Neuronal stem cell (in vitro differentiated cells): ENCODE measurements at regions not wholly inside any gene's neighbourhood (a gene's known extent, or its start where the extent isn't known, plus 50 kb on each side); places are given as distances from the start of the nearest gene placed in this dataset.

Source experiments
- DNase-seq: peaks from one replicate; pipeline ENCODE4 v3.0.0-alpha.2; 2013; ENCODE audit warnings: low spot score
- H2AFZ ChIP-seq: one replicate; pipeline ENCODE4 v1.6.1; 2013; ENCODE audit warnings: mild to moderate bottlenecking, low read length, inconsistent platforms
- H2AK5ac ChIP-seq: 2 replicates; pipeline ENCODE4 v1.6.1; 2013; ENCODE audit warnings: low read depth, mild to moderate bottlenecking, inconsistent platforms, low read length, moderate library complexity, mixed read lengths
- H2BK120ac ChIP-seq: 2 replicates; pipeline ENCODE4 v1.6.1; 2013; ENCODE audit warnings: low read depth, mild to moderate bottlenecking, inconsistent platforms, low read length, moderate library complexity, mixed read lengths
- H2BK12ac ChIP-seq: one replicate; pipeline ENCODE4 v1.6.1; 2013; ENCODE audit warnings: low read length, inconsistent platforms
- H2BK15ac ChIP-seq: 2 replicates; pipeline ENCODE4 v1.6.1; 2013; ENCODE audit warnings: mild to moderate bottlenecking, low read length, inconsistent platforms, mixed read lengths
- H2BK5ac ChIP-seq: one replicate; pipeline ENCODE4 v1.6.1; 2013; ENCODE audit warnings: inconsistent platforms, mild to moderate bottlenecking, low read length, moderate library complexity
- H3K14ac ChIP-seq: one replicate; pipeline ENCODE4 v1.6.1; 2013; ENCODE audit warnings: low read length, inconsistent platforms
- H3K18ac ChIP-seq: 2 replicates; pipeline ENCODE4 v1.6.1; 2013; ENCODE audit warnings: low read length, inconsistent platforms
- H3K23ac ChIP-seq: 2 replicates; pipeline ENCODE4 v1.6.1; 2013; ENCODE audit warnings: low read depth, mild to moderate bottlenecking, mixed read lengths, low read length, inconsistent platforms; ENCODE audit not compliant: poor library complexity
- H3K27ac ChIP-seq: replicated peaks from 3 replicates; pipeline ENCODE4 v1.5.1; 2013; ENCODE audit warnings: low read length, inconsistent platforms
- H3K27me3 ChIP-seq, 3 experiments: 2 replicates each; pipeline ENCODE4 v1.6.1; 2013; ENCODE audit warnings: low read length in 3 of 3, mild to moderate bottlenecking in 2 of 3, inconsistent platforms in 1 of 3, low read depth in 1 of 3, mixed read lengths in 1 of 3, moderate library complexity in 1 of 3; ENCODE audit not compliant: control insufficient read depth in 3 of 3, insufficient read depth in 3 of 3
- H3K36me3 ChIP-seq, 2 donors: replicated peaks in 1 of 2; 2 replicates each; pipeline ENCODE4 v1.6.1; 2013; ENCODE audit warnings: low read length in 2 of 2; ENCODE audit not compliant: control insufficient read depth in 2 of 2, insufficient read depth in 2 of 2
- H3K4ac ChIP-seq: 2 replicates; pipeline ENCODE4 v1.6.1; 2013; ENCODE audit warnings: inconsistent platforms, mild to moderate bottlenecking, low read length, moderate library complexity
- H3K4me1 ChIP-seq, 2 donors: 1 replicate in 1 of 2; 2 replicates in 1 of 2; pipeline ENCODE4 v1.6.1; 2013; ENCODE audit warnings: low read length in 2 of 2, low read depth in 1 of 2; ENCODE audit not compliant: control insufficient read depth in 2 of 2, insufficient read depth in 1 of 2
- H3K4me2 ChIP-seq: one replicate; pipeline ENCODE4 v1.6.1; 2013; ENCODE audit warnings: mild to moderate bottlenecking, low read length, inconsistent platforms; ENCODE audit not compliant: insufficient read depth, poor library complexity, severe bottlenecking
- H3K4me3 ChIP-seq, 2 donors: 2 replicates each; pipeline ENCODE4 v1.5.1; 2013; ENCODE audit warnings: low read length in 2 of 2, mild to moderate bottlenecking in 2 of 2, inconsistent platforms in 1 of 2, moderate library complexity in 1 of 2
- H3K79me1 ChIP-seq: one replicate; pipeline ENCODE4 v1.6.1; 2013; ENCODE audit warnings: low read depth, mild to moderate bottlenecking, inconsistent platforms, low read length, moderate library complexity
- H3K9ac ChIP-seq: one replicate; pipeline ENCODE4 v1.6.1; 2013; ENCODE audit warnings: mild to moderate bottlenecking, low read depth, low read length, inconsistent platforms; ENCODE audit not compliant: poor library complexity
- H3K9me3 ChIP-seq, 2 donors: replicated peaks in 1 of 2; 2 replicates each; pipeline versions ENCODE3 to v1.6.1; 2013; ENCODE audit warnings: low read length in 2 of 2, mild to moderate bottlenecking in 2 of 2, inconsistent platforms in 1 of 2, low read depth in 1 of 2, mixed read lengths in 1 of 2, moderate library complexity in 1 of 2; ENCODE audit not compliant: control insufficient read depth in 2 of 2, insufficient read depth in 1 of 2
- H4K8ac ChIP-seq: one replicate; pipeline ENCODE4 v1.6.1; 2013; ENCODE audit warnings: low read depth, mild to moderate bottlenecking, inconsistent platforms, low read length, moderate library complexity
- H4K91ac ChIP-seq: one replicate; pipeline ENCODE4 v1.6.1; 2013; ENCODE audit warnings: low read length, low read depth, mild to moderate bottlenecking, inconsistent platforms; ENCODE audit not compliant: poor library complexity
- WGBS, 2 donors: extraction: QIAGEN DNeasy Blood & Tissue Kit; methylation state at CpG; one replicate each; pipeline ENCODE4 v1.1.7; 2013; ENCODE audit warnings: missing lambda C conversion rate in 2 of 2, mixed read lengths in 1 of 2; ENCODE audit not compliant: insufficient read length in 2 of 2, insufficient replicate concordance in 1 of 2; ENCODE audit errors: extremely low coverage in 2 of 2; 5-methylcytosine and 5-hydroxymethylcytosine counted together

DNA sequence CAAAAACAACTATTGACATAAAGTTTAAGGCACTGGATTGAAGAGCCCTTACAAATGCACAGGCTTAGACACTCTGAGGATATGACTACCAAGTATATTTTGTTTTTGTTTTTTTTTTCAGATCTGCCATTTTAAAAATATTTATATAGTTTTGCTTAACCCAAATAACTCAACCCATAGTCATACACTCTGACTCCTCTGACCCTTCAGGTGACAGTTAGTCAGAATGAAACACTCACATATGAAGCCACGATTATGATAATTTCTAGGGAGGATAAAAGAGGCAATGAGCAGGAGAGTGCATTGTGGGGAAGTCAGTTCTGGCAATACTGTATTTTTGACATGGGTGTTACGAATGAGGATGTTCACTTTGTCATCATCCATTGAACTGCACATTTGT is 774.7 kb downstream of the MECOM start:
- H3K4ac ChIP-seq: no peak overlapping the region

DNA sequence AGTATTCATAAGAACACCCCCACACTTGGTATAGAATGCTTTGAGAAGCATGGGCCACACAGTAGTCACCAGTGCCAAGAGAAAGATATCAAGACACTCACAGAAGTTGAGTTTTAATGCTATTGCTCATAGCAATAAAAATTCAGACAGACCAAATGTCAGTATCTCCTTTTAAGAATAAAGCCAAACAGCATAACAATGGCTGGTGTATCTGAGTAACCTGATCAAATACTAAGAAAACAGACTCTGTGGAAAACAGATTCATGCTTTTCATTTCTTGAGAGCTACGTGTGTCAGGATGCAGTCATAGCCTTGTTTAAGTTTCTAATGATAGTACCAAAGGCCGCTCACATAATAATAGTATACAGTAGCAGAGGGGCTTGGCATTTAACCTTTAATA is 778.5 kb downstream of the MECOM start:
- no peak overlapping the region for H3K18ac ChIP-seq

More for the DNA sequence above, 774.7 kb downstream of the MECOM start:
- no peak overlapping the region for H3K4me2 ChIP-seq
- no peak overlapping the region for H3K4me3 ChIP-seq
- no peak overlapping the region for H3K27ac ChIP-seq
- H3K79me1 ChIP-seq: no peaks in the 10 kb centered on the region
- H2BK15ac ChIP-seq: no peak overlapping the region
- no peak overlapping the region for H3K9ac ChIP-seq
- no peak overlapping the region for H2AK5ac ChIP-seq
- DNase-seq: no peak
- H3K27me3 ChIP-seq: no peaks in the 10 kb centered on the region
- H3K4me1 ChIP-seq: no peaks in the 10 kb centered on the region
- no peak overlapping the region for H3K14ac ChIP-seq
- H3K36me3 ChIP-seq: no peaks in the 10 kb centered on the region
- no peak overlapping the region for H3K18ac ChIP-seq
- H2BK12ac ChIP-seq: no peak overlapping the region
- H2BK120ac ChIP-seq: no peak overlapping the region
- no CpG with 5 or more reads among the region's 2 CpGs for WGBS, 2 donors
- H3K23ac ChIP-seq: no peak overlapping the region
- no peak overlapping the region for H2BK5ac ChIP-seq
- no peak overlapping the region for H4K91ac ChIP-seq
- no peak overlapping the region for H4K8ac ChIP-seq
- H2AFZ ChIP-seq: no peak overlapping the region
- H3K9me3 ChIP-seq: no peaks in the 10 kb centered on the region

DNA sequence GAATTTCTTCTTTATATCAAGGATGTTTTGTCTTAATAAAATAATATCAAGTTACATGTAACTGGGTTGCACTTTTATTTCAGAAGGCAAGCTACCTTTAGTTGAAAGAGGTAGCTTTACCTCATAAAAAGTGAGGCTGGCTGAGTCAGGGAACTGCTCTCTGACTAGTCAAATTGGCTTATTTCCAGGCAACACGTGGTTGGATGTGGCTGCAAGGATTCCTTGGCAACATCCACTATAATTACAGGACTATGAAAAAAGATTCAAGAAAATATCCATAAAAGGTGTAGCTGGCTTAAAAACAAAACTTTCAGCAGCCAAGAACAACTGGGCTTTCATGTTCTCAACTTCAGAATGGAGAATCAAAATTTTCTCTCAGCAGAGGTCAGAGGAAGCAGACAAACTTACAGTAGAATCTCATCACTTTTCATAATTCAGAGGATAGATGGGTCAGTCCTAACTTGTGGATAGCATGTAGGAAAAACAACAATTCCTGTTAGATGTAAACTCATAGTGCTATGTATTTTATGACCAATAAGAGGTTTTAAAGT is 779.1 kb downstream of the MECOM start:
- Histone ChIP-seq H4K8ac (no peak overlapping the region), H3K79me1 (no peaks in the 10 kb centered on the region), H3K4me1 (peaks cover 3 to 5% of the 10 kb centered on the region in 2 donors), H3K18ac (no peak overlapping the region), H3K27me3 (no peaks in the 10 kb centered on the region), H2AFZ (no peak overlapping the region), H3K14ac (no peak overlapping the region), H2BK15ac (no peak overlapping the region), H3K4me3 (no peak overlapping the region), H2BK5ac (no peak overlapping the region), H2BK12ac (no peak overlapping the region), H3K27ac (no peak overlapping the region), H3K4me2 (no peak overlapping the region), H2BK120ac (no peak overlapping the region), H2AK5ac (no peak overlapping the region), H3K4ac (no peak overlapping the region), H3K9me3 (no peaks in the 10 kb centered on the region), H3K23ac (no peak overlapping the region), H3K9ac (no peak overlapping the region), H3K36me3 (no peaks in the 10 kb centered on the region), H4K91ac (no peak overlapping the region)
- WGBS, 2 donors: no CpG with 5 or more reads among the region's 1 CpG
- DNase-seq: no peak

More for the DNA sequence above, 778.5 kb downstream of the MECOM start:
- Histone ChIP-seq H3K4me1 (peaks cover 3 to 5% of the 10 kb centered on the region in 2 donors), H3K4me2 (no peak overlapping the region), H2BK15ac (no peak overlapping the region), H3K14ac (no peak overlapping the region), H4K8ac (no peak overlapping the region), H2BK5ac (no peak overlapping the region), H2AK5ac (no peak overlapping the region), H3K4me3 (no peak overlapping the region), H4K91ac (no peak overlapping the region), H3K36me3 (no peaks in the 10 kb centered on the region), H2BK12ac (no peak overlapping the region), H3K4ac (no peak overlapping the region), H3K27ac (no peak overlapping the region), H3K9me3 (no peaks in the 10 kb centered on the region), H3K79me1 (no peaks in the 10 kb centered on the region), H2AFZ (no peak overlapping the region), H3K9ac (no peak overlapping the region), H2BK120ac (no peak overlapping the region), H3K27me3 (no peaks in the 10 kb centered on the region), H3K23ac (no peak overlapping the region)
- no peak for DNase-seq
- no CpG with 5 or more reads among the region's 2 CpGs for WGBS, 2 donors

DNA sequence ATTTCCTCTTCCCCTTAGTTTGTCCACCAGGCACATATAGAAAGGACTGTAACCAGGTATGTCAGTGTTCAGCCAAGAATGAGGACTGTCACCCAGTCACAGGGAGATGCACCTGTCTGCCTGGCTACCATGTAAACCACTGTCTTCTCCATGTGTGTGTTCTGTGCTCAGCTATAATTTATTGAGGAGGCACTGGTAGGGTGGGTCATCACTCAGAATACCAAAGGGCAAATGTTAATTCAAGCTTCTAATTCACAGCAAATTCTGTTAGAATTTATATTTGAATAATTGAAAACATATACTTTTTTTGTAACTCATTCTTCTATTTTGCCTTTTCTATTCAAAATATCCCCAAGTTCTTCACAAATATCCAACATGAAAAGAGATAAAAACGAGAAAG is 780.4 kb downstream of the MECOM start:
- Histone ChIP-seq H2BK15ac (no peak overlapping the region), H3K4me2 (no peak overlapping the region), H2AK5ac (no peak overlapping the region), H3K14ac (no peak overlapping the region), H3K18ac (no peak overlapping the region), H3K79me1 (no peaks in the 10 kb centered on the region), H3K4me3 (peak overlapping the region in 1 of 2 donors; percentile 57), H3K9ac (no peak overlapping the region), H4K8ac (no peak overlapping the region), H2AFZ (no peak overlapping the region), H3K27me3 (no peaks in the 10 kb centered on the region), H4K91ac (no peak overlapping the region), H3K4ac (no peak overlapping the region), H3K27ac (no peak overlapping the region), H3K23ac (no peak overlapping the region), H3K4me1 (peaks cover 3 to 7% of the 10 kb centered on the region in 2 donors), H3K36me3 (no peaks in the 10 kb centered on the region), H2BK5ac (no peak overlapping the region), H2BK120ac (no peak overlapping the region), H2BK12ac (no peak overlapping the region), H3K9me3 (no peaks in the 10 kb centered on the region)
- no peak for DNase-seq
- no CpG with 5 or more reads among the region's 1 CpG for WGBS, 2 donors
